GM21423 (cell line): ENCODE measurements at regions not wholly inside any gene's neighbourhood (a gene's known extent, or its start where the extent isn't known, plus 50 kb on each side); places are given as distances from the start of the nearest gene placed in this dataset.

ENCODE experiments used
- ATAC-seq: cut with Tn5 transposase; IDR thresholded peaks from one replicate; pipeline ENCODE4 v1.9.1; 2021; ENCODE audit warnings: mild to moderate bottlenecking, moderate library complexity; ENCODE audit not compliant: unreplicated experiment

- ATAC-seq = no peak
Measured at GRCh38 chr12:102781117-102781516, 135.9 kb downstream of the PAH start.

GRCh38 chr12:102776041-102776440 is 141.0 kb downstream of the PAH start:
- ATAC-seq = no peak

- ATAC-seq = no peak
Measured at GRCh38 chr12:102769323-102769916, 147.6 kb downstream of the PAH start.

GRCh38 chr12:102766961-102767360 is 150.1 kb downstream of the PAH start:
- no peak for ATAC-seq

- no peak for ATAC-seq
Measured at GRCh38 chr12:102765736-102766135, 151.3 kb downstream of the PAH start.

GRCh38 chr12:102763471-102763870 is 153.6 kb downstream of the PAH start:
- ATAC-seq = no peak

GRCh38 chr12:102763061-102763460 is 154.0 kb downstream of the PAH start:
- ATAC-seq = no peak

- ATAC-seq = no peak
Measured at GRCh38 chr12:102760322-102760721, 156.7 kb downstream of the PAH start.

GRCh38 chr12:102759466-102759865 is 157.6 kb downstream of the PAH start:
- no peak for ATAC-seq

- no peak for ATAC-seq
Measured at GRCh38 chr12:102757882-102758226, 159.2 kb downstream of the PAH start.

GRCh38 chr12:102757154-102757881 is 159.7 kb downstream of the PAH start:
- ATAC-seq = no peak

- ATAC-seq = no peak
Measured at GRCh38 chr12:102756530-102756929, 160.5 kb downstream of the PAH start.

GRCh38 chr12:102755266-102755665 is 161.8 kb downstream of the PAH start:
- no peak for ATAC-seq

GRCh38 chr12:102753802-102754201 is 163.2 kb downstream of the PAH start:
- no peak for ATAC-seq

GRCh38 chr12:102748704-102749103 is 168.3 kb downstream of the PAH start:
- ATAC-seq = no peak

- no peak for ATAC-seq
Measured at GRCh38 chr12:102746963-102747362, 170.1 kb downstream of the PAH start.

GRCh38 chr12:102745971-102746600 is 171.0 kb downstream of the PAH start:
- no peak for ATAC-seq

- no peak for ATAC-seq
Measured at GRCh38 chr12:102741196-102741595, 175.8 kb downstream of the PAH start.

- no peak for ATAC-seq
Measured at GRCh38 chr12:102740141-102740955, 176.7 kb downstream of the PAH start.

- ATAC-seq = no peak
Measured at GRCh38 chr12:102736328-102736727, 180.7 kb downstream of the PAH start.

- peak; percentile 96 for ATAC-seq
Measured at GRCh38 chr12:102735104-102735503, 181.9 kb downstream of the PAH start.

GRCh38 chr12:102730996-102731395 is 186.0 kb downstream of the PAH start:
- ATAC-seq = no peak
